ENCODE measurements at regions not wholly inside any gene's neighbourhood (a gene's known extent, or its start where the extent isn't known, plus 50 kb on each side); places are given as distances from the start of the nearest gene placed in this dataset.

GRCh38 chr6:40932366-40932765 lies 106.7 kb downstream of the UNC5CL start:
- no peak for TF ChIP-seq ZNF423 (CRISPR knock-in tag; IDR thresholded peaks at IDR 0.05)
- TF ChIP-seq ZNF396 (CRISPR knock-in tag; IDR thresholded peaks at IDR 0.05; ENCODE audit: borderline replicate concordance) = no peak
- TF ChIP-seq NR2C2 (CRISPR knock-in tag; IDR thresholded peaks at IDR 0.05) = no peak
- TF ChIP-seq HMGXB4 (CRISPR knock-in tag; IDR thresholded peaks at IDR 0.05) = no peak
- ATAC-seq = no peak
- H3K27me3 Mint-ChIP-seq (ENCODE audit: low read depth) = peaks cover 24% of the 10 kb centered on the region
- no peak overlapping the region for H3K4me3 Mint-ChIP-seq
- no peaks in the 10 kb centered on the region for H3K9me3 Mint-ChIP-seq
- peaks cover 9% of the 10 kb centered on the region for H3K4me1 Mint-ChIP-seq
- DNase-seq (ENCODE audit: low spot score) = no peak
- ChIA-PET POLR2A (no interaction called here), CTCF (interaction anchor here (0.6 to 1.0 kb wide), 2 partner anchors 20 to 350 kb away, joined by 3 to 4 read pairs; no protein-coding TSS in a partner anchor)
- no peak overlapping the region for H3K27ac Mint-ChIP-seq
- H3K36me3 Mint-ChIP-seq = no peaks in the 10 kb centered on the region

GRCh38 chr6:40931931-40932330 lies 107.1 kb downstream of the UNC5CL start:
- no peak overlapping the region for H3K27ac Mint-ChIP-seq
- ChIA-PET CTCF (interaction anchor here (0.6 to 1.0 kb wide), 2 partner anchors 20 to 349 kb away, joined by 3 to 4 read pairs; no protein-coding TSS in a partner anchor), POLR2A (no interaction called here)
- no peaks in the 10 kb centered on the region for H3K36me3 Mint-ChIP-seq
- TF ChIP-seq NR1H2 (CRISPR knock-in tag; IDR thresholded peaks at IDR 0.05) = no peak
- no peak for TF ChIP-seq MYBL2 (CRISPR knock-in tag; IDR thresholded peaks at IDR 0.05)
- no peak for TF ChIP-seq ZNF512 (CRISPR knock-in tag; IDR thresholded peaks at IDR 0.05; ENCODE audit: borderline replicate concordance)
- TF ChIP-seq NR3C1 (CRISPR knock-in tag; conservative IDR thresholded peaks at IDR 0.05; ENCODE audit: low read depth) = no peak
- no peak for TF ChIP-seq FOXJ3 (CRISPR knock-in tag; IDR thresholded peaks at IDR 0.05; ENCODE audit: borderline replicate concordance)
- TF ChIP-seq USF2 (CRISPR knock-in tag; IDR thresholded peaks at IDR 0.05) = no peak
- TF ChIP-seq ZNF671 (CRISPR knock-in tag; IDR thresholded peaks at IDR 0.05) = no peak
- no peak for TF ChIP-seq ZNF263 (CRISPR knock-in tag; IDR thresholded peaks at IDR 0.05; ENCODE audit: low read depth)
- TF ChIP-seq ZNF317 (CRISPR knock-in tag; IDR thresholded peaks at IDR 0.05; ENCODE audit: borderline replicate concordance, low read depth) = no peak
- no peak for TF ChIP-seq ZNF425 (CRISPR knock-in tag; conservative IDR thresholded peaks at IDR 0.05)
- no peak for TF ChIP-seq ATF3 (CRISPR knock-in tag; conservative IDR thresholded peaks at IDR 0.05)
- TF ChIP-seq GABPB1 (CRISPR knock-in tag; IDR thresholded peaks at IDR 0.05) = no peak
- no peak for TF ChIP-seq E2F1 (CRISPR knock-in tag; IDR thresholded peaks at IDR 0.05)
- TF ChIP-seq ZNF416 (CRISPR knock-in tag; IDR thresholded peaks at IDR 0.05) = no peak
- no peak for TF ChIP-seq GRHL2 (CRISPR knock-in tag; IDR thresholded peaks at IDR 0.05; ENCODE audit: insufficient replicate concordance, severe bottlenecking)
- no peak for TF ChIP-seq ZNF232 (CRISPR knock-in tag; IDR thresholded peaks at IDR 0.05)
- TF ChIP-seq JUN (CRISPR knock-in tag; IDR thresholded peaks at IDR 0.05) = no peak
- TF ChIP-seq FOXP1 (CRISPR knock-in tag; IDR thresholded peaks at IDR 0.05; ENCODE audit: borderline replicate concordance) = no peak
- TF ChIP-seq MXD4 (CRISPR knock-in tag; IDR thresholded peaks at IDR 0.05; ENCODE audit: borderline replicate concordance) = no peak
- TF ChIP-seq JAZF1 (CRISPR knock-in tag; IDR thresholded peaks at IDR 0.05) = no peak
- peaks cover 4% of the 10 kb centered on the region for H3K4me1 Mint-ChIP-seq
- H3K27me3 Mint-ChIP-seq (ENCODE audit: low read depth) = peaks cover 25% of the 10 kb centered on the region
- H3K9me3 Mint-ChIP-seq = no peaks in the 10 kb centered on the region
- DNase-seq (ENCODE audit: low spot score) = no peak
- ATAC-seq = no peak
- no peak overlapping the region for H3K4me3 Mint-ChIP-seq
